ENCODE measurements at regions not wholly inside any gene's neighbourhood (a gene's known extent, or its start where the extent isn't known, plus 50 kb on each side); places are given as distances from the start of the nearest gene placed in this dataset.
A peak's percentile ranks its signal among the peaks of the same experiment; 100 is the strongest.

- TF ChIP-seq CTCF (IDR thresholded peaks at IDR 0.05) = no peak
- Histone ChIP-seq H3K4me1 (no peaks in the 10 kb centered on the region), H3K4me3 (no peak overlapping the region), H3K36me3 (ENCODE audit: insufficient read depth in 1 of 2, low read depth in 1 of 2) (no peaks in the 10 kb centered on the region), H3K9me3 (no peaks in the 10 kb centered on the region), H3K27ac (no peak overlapping the region), H3K27me3 (ENCODE audit: insufficient read depth in 3 of 3, low read length in 2 of 3) (no peaks in the 10 kb centered on the region)
- ATAC-seq (no peak), DNase-seq (no peak)
- intact Hi-C loops (cut with DNase I) = loop anchor here in 1 of 2 donors (5.0 kb wide), 1 partner anchor 206 kb away; no protein-coding TSS in a partner anchor
- 61 to 66% (median 64%) methylated on average over 1 of the region's 1 CpG for WGBS, 3 donors
Measured at GRCh38 chr16:80123189-80123588, 417.6 kb upstream of the DYNLRB2 start.

GRCh38 chr16:80122115-80122514, 418.7 kb upstream of the DYNLRB2 start:
- H3K4me1 ChIP-seq = no peaks in the 10 kb centered on the region
- ATAC-seq (no peak), DNase-seq (peak in 1 of 2 donors; percentile 16)
- no peaks in the 10 kb centered on the region for H3K27me3 ChIP-seq (ENCODE audit: insufficient read depth in 3 of 3, low read length in 2 of 3)
- intact Hi-C loops (cut with DNase I) = loop anchor here in 1 of 2 donors (5.0 kb wide), 1 partner anchor 205 kb away; no protein-coding TSS in a partner anchor
- no peak for TF ChIP-seq CTCF (IDR thresholded peaks at IDR 0.05)
- H3K36me3 ChIP-seq (ENCODE audit: insufficient read depth in 1 of 2, low read depth in 1 of 2) = no peaks in the 10 kb centered on the region
- H3K9me3 ChIP-seq = no peaks in the 10 kb centered on the region
- WGBS, 3 donors = 16 to 23% (median 18%) methylated on average over 9 of the region's 9 CpGs
- H3K4me3 ChIP-seq = no peak overlapping the region
- no peak overlapping the region for H3K27ac ChIP-seq

GRCh38 chr16:80121522-80121909, 419.3 kb upstream of the DYNLRB2 start:
- Histone ChIP-seq H3K27me3 (ENCODE audit: insufficient read depth in 3 of 3, low read length in 2 of 3) (no peaks in the 10 kb centered on the region), H3K36me3 (ENCODE audit: insufficient read depth in 1 of 2, low read depth in 1 of 2) (no peaks in the 10 kb centered on the region), H3K27ac (no peak overlapping the region), H3K4me1 (no peaks in the 10 kb centered on the region), H3K4me3 (no peak overlapping the region), H3K9me3 (no peaks in the 10 kb centered on the region)
- DNase-seq = no peak
- no peak for ATAC-seq
- no peak for TF ChIP-seq CTCF (IDR thresholded peaks at IDR 0.05)
- WGBS, 3 donors = 66 to 73% (median 68%) methylated on average over 3 of the region's 3 CpGs
- intact Hi-C loops (cut with DNase I) = loop anchor here in 1 of 2 donors (5.0 kb wide), 1 partner anchor 204 kb away; no protein-coding TSS in a partner anchor

GRCh38 chr16:80120899-80121521, 419.8 kb upstream of the DYNLRB2 start:
- no peak overlapping the region for H3K4me3 ChIP-seq
- H3K27ac ChIP-seq = no peak overlapping the region
- DNase-seq (no peak), ATAC-seq (no peak)
- no peaks in the 10 kb centered on the region for H3K36me3 ChIP-seq (ENCODE audit: insufficient read depth in 1 of 2, low read depth in 1 of 2)
- H3K9me3 ChIP-seq = no peaks in the 10 kb centered on the region
- TF ChIP-seq CTCF (IDR thresholded peaks at IDR 0.05) = no peak
- intact Hi-C loops (cut with DNase I) = loop anchor here in 1 of 2 donors (5.0 kb wide), 1 partner anchor 204 kb away; no protein-coding TSS in a partner anchor
- 66 to 89% (median 80%) methylated on average over 3 of the region's 3 CpGs for WGBS, 3 donors
- no peaks in the 10 kb centered on the region for H3K4me1 ChIP-seq
- no peaks in the 10 kb centered on the region for H3K27me3 ChIP-seq (ENCODE audit: insufficient read depth in 3 of 3, low read length in 2 of 3)
